ENCODE measurements at regions not wholly inside any gene's neighbourhood (a gene's known extent, or its start where the extent isn't known, plus 50 kb on each side); places are given as distances from the start of the nearest gene placed in this dataset.
A peak's percentile ranks its signal among the peaks of the same experiment; 100 is the strongest.
"Not testable (repeated sequence)": the region's sequence is repeated elsewhere in the genome, so short reads cannot be mapped to it uniquely, and the experiment has no call there.

DNA sequence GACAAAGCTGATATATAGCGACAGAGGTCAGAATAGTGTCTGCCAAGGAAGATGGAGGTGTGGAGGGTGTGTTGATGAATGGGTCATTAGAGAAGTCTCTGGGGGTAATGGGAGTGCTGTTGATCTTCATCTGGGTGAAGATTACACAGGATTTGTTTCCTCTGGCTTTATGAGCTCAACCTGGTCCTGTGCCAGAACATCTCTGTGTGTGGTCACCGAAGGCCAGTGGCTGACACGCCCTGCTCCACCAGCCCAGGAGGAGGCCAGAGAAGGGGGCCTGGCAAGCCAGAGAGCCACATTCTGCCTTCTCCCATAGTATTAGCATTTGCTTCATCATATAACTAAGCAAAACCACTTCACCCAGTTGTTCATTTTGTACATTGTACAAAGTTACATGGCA, 121.1 kb downstream of the ZNF621 start:
- peak; percentile 50 for DNase-seq (ENCODE audit: low read depth, low spot score)

DNA sequence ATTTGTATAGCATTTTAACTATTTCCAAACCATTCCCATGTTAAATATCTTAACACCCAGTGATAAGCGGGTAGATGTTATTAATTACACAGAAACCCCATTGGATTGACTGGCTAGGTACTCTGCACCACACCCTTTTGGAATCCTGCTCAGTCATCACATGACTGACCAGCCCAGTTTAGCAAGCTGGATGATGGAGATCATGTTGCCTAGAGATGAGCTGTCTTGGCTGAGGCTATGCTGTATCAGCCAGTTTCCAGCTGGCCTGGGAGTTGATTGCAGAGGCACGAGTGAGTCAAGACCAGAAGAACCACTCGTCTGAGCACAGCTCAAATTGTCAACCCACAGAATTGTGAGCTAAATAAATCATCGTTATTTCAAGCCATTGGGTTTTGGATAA, 124.6 kb downstream of the ZNF621 start:
- no peak for DNase-seq (ENCODE audit: low read depth, low spot score)

DNA sequence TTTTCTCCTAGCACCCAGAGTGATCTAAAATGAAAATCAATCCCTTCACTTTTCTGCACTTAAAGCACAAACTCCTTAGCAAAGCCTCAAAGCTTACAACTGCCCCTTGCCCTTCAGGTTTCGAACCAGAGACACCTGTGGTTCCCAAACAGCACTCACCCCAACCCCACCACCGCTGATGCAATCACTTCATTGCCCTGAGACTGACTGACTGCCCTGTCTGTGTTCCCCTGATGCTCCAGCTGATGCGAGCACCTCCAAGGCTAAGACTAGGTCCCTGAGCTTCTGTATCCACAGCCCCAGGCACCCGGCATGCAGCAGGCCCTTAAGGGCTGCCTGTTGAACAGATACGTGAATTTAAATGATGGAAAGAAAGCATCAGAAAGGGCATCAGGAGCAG, 127.3 kb downstream of the ZNF621 start:
- DNase-seq (ENCODE audit: low read depth, low spot score) = no peak

DNA sequence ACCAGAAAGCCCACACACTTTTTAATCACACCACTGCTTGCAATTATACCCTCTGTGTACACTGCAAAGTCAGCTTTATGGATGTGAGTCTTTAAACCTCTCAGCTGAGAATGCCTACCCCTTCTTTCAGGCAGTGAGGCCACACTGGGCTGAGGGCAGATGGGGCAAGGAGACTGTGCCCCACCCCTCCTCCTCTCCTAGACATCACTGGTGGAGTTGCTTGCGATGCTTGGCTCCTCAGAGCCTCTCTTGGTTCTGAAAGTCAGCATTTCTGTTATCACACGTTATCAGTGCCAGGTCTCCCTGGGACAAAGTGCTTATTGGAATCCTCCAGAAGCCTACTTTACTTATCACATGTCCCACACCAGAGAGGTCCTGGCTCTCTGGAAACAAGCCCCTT, 128.2 kb downstream of the ZNF621 start:
- no peak for DNase-seq (ENCODE audit: low read depth, low spot score)

DNA sequence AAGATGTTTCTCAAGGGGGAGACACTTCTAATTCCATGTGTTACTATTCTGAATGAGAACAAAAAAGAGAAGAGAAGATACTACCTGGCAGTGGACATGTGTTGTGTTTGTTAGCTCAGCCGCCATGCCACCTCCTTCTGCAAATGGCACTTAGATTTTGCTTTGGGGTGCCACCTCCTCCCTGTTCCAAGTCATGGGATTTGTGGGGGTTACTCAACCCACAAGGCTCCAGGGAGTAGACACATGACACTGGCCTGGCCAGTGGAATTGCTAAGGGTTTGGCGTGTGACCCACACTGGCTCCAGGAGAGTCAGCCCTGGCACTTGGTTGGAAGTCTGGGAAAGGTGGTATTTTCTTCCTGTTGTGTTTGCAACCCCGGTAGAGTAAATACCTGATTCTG, 129.1 kb downstream of the ZNF621 start:
- no peak for DNase-seq (ENCODE audit: low read depth, low spot score)

DNA sequence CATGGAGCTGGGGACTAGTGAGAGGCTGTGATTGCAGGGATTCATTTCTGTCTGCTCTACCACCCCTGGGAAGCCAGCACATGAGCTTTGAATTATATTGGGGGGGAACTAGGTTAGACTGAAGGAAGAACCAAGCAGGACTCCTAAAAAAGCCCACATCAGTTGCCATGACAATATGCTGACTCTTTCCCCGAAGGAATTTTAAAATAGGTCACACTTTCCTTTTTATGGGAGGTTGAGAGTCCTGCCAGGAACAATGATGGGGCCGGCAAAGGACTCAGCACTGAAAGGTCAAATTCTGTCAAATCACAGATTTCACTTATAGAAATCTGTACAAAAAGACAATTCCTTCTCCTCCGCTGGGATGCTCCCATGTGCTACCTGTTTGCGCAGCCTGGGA, 130.8 kb downstream of the ZNF621 start:
- DNase-seq (ENCODE audit: low read depth, low spot score) = no peak

DNA sequence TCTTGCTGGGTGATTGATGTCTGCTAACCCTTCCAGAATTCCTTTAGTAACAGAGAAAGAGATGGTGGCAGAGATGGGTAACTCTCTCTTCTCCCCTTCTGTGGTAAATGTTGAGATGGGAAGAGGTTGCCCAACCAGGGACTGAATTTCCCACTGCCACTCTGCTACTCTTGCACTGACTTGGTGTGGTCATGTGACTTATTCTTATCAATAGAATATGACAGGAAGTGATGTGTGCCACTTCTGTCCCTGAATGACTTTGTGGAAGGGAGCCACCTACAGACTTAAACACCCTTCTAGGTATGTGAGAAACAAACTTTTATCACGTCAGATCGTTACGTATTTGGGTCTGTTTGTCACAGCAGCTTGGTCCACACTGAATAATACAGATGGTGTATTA, 132.9 kb downstream of the ZNF621 start:
- no peak for DNase-seq (ENCODE audit: low read depth, low spot score)

DNA sequence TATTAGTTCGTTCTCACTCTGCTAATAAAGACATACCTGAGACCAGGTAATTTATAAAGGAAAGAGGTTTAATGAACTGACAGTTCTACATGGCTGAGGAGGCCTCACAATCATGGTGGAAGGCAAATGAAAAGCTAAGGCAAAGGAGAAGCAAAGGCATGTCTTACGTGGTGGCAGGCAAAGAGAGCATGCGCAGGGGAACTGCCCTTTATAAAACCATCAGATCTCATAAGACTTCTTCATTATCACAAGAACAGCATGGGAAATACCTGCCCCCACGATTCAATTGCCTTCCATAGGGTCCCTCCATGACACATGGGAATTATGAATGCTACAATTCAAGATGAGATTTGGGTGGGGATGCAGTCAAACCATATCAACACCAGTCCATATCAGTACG, 133.5 kb downstream of the ZNF621 start:
- no peak for DNase-seq (ENCODE audit: low read depth, low spot score)

DNA sequence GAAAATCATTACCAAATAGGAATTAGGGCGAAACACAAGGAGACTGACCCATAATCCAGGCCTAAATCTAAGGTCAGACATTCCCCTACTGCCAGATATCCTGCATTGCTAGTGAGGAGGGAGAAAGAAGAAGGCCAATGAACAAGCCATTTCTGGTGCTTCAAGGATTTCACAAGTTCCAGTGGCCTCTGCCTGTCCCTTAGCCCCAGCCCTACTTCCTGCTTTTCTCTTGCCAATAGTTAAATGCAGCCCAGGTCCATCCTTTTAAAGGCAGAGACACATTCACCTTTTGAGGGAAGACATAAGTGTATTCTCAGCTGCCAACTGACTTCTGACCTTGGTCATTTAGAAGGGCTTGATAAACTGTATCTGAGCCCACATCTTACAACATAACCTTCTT, 135.8 kb downstream of the ZNF621 start:
- no peak for DNase-seq (ENCODE audit: low read depth, low spot score)

DNA sequence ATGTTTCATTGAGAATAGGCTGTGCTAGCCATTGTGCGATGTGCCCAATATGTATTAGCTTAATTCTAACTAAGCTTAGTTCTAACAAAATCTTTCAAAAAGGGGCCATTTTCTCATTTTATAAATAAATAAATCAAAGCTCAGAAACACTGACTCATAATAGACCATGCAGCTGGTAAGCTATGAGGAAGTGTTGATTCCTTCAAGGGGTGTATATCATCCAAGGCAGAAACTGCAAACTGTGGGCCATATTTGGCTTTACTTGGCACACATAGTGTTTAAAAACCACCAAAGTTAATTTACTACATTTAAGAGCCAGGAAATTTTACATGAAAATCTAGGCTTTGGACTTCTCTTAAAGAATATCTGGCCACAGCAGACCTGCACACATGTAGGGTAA, 136.5 kb downstream of the ZNF621 start:
- DNase-seq (ENCODE audit: low read depth, low spot score) = no peak

DNA sequence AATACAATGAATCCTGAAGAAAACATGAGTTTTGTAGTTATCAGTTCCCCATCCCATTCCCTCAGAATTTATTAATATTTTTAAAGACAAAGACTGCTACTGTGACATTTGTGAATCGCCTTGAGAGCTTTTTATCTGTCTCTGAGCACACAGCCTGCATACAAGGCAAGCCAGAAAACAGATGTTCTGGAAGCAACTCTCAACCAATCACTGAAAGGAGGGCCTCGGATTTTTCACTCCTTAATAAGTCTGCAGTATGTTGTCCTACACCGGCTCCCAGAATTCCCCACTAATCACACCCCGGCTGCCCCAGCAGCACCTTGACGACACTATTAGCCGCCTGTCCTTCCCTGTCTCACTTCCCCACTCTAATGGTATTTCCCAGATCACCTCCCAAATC, 138.5 kb downstream of the ZNF621 start:
- DNase-seq (ENCODE audit: low read depth, low spot score) = no peak

DNA sequence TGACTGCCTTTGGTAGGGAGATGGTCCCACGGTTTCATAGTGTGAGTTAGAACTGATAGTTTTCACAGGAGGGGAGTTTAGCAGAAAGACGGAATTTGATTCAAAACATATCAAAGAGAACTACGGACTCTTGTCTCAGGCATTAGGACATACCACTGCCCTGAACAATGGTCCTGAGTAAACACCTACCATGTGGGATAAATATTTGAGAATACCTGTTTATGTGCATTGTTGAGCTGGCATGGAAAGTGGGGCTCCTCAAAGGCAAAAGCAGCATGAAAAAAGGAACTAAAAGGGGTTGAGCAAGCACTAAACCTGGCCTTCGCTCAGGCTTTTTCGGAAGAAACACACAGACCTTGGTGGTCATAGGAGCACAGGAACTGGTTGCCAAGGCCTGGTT, 144.4 kb downstream of the ZNF621 start:
- DNase-seq (ENCODE audit: low read depth, low spot score) = no peak

DNA sequence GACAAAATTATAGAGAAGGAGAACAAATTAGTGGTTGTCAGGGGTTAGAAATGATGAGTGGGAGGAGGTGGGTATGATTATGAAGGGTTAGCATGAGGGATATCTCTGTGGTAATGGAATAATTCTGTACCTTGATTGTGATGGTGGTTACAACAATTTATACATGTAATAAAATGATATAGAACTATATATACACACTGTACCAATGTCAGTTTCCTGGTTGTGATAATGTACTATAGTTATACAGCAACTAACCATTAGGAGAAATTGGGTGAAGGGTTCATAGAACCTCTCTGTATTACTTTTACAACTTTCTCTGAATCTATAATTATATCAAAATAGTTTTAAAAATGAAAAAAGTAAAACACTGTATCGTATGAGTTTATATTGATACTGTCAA, 148.1 kb downstream of the ZNF621 start:
- no peak for DNase-seq (ENCODE audit: low read depth, low spot score)

DNA sequence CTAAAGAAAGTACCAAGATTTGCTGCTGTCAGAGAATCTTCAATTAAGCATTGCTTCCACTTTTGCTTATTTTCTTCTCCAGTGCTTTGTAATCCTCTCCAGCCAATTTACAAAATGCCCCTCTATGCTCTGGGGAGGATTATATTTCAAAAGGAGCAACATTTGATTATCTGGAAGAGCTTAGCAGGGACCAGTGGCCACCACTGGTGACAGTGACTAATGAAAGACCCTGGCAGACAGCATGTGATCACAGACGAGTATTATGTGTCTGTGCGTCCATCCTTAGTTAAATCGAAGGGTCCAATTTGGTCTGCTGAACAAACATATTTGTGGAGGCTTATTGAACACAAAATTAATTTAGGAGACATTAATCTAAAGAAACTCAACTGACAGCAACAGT, 152.6 kb downstream of the ZNF621 start:
- no peak for DNase-seq (ENCODE audit: low read depth, low spot score)

DNA sequence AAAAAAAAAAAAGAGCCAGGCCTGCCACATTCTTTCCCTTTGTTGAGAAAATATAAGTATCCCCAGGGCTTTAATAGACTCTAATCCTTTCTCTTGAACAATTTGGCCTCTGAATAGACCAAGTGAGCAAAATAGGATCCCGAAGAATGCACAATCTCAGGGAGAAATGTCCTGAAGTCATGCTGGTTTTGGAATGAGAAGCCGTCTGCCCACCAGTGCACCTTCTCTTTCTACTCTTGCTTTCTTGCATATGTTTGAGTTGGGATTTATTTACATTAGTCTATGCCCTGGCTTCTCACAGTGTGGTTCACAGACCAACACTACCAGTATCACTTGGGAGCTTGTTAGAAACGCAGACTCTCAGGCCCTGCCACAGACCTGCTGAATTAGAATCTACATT, 153.0 kb downstream of the ZNF621 start:
- no peak for DNase-seq (ENCODE audit: low read depth, low spot score)

DNA sequence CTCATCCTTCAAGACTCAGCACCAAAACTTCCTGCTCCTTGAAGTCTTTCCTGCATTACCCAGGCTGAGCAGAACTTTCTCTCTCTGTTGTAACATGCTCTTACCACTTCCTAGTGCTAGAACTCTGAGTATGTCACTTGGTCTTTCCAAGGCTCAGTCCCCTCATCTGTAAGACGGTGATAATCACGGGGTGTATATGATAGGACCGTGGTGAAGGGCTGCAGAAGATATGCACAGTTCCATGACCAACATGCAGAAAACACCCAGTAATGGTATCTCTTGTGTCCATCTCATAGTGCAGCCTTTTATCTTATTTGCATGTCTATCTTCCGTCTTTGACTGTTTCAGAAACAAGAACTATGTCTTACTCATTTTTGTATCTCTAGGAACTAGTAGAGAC, 154.5 kb downstream of the ZNF621 start:
- DNase-seq (ENCODE audit: low read depth, low spot score) = no peak

DNA sequence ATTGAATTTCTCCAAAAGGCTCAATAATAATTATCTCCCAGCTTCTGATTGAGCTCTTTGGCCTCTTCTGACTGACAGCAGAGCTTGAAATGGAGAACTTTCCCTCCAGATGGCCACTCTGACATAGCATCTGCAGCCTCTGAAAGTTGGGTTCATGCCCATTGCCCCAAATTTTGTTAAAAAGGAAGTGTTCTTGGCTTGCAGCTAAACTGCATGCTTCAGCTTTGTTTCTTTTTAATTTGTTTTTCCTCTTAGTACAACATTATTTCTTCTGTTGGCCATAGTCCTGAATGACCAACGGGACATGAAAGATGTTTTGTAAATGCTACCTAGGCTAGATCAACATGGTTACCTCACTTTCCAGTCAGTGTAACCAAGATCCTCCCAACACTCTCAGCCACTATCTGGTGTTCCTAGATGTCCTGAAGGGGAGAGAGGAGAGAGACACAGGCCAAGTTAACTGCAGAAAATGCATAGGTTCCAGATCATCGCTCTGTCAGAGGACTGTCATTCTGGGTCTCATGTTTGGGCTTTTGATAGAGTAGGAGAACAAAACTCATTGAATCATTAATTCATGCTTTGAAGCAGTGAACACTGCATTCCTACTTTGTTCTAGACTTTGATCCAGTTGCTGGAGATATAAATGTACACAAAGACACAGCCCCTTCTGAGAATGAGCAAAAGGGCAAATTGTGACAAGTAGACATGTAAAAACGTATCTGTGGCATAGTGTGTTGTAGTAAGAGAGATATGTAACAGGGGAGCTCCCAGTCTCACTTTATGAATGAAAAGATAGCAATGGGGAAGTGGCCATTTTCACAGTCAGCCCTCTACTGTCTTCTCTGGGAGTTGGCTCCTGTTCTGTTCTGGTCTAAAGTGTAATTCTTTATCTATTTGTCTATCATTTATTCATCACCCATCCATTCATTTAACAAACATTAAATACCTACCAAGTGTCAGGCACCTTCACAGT, 156.2 kb downstream of the ZNF621 start:
- no peak for DNase-seq (ENCODE audit: low read depth, low spot score)

DNA sequence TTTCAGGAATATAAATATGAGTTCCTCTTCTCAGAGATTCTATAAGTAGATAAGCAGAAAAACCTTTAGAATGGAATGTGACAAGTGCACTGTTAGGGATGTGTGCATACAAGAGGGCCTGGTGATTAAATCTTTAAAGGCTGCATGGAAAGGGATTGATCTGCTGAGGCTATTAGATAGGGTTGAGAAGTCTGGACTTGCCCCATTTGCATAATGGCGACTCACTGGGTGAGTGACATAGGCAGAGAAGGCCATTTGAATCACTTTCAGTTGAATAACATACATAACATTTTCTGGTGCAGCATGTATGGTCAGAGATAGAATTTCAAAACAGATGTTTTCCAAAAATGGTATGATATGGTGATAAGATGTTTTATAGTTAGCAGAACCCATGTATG, 156.9 kb downstream of the ZNF621 start:
- DNase-seq (ENCODE audit: low read depth, low spot score) = no peak

DNA sequence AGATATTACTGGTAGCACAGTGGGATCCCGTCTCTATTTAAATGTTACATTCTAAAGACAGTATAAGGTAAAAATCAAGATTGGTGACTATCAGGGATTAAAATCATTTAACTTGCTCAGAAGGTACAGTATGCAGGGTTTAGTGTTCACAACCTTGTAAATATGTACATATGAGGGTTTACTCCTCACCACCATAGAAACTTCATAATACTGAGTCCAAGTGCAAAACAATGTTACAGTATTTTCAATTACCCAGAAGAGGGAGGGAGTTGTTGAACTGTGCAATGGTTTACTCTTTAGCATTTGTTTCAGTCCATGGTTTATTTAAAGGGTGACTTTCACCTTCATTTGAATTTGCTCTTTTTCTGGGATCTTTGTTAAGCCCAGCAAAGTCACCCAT, 165.1 kb downstream of the ZNF621 start:
- DNase-seq (ENCODE audit: low read depth, low spot score) = no peak

DNA sequence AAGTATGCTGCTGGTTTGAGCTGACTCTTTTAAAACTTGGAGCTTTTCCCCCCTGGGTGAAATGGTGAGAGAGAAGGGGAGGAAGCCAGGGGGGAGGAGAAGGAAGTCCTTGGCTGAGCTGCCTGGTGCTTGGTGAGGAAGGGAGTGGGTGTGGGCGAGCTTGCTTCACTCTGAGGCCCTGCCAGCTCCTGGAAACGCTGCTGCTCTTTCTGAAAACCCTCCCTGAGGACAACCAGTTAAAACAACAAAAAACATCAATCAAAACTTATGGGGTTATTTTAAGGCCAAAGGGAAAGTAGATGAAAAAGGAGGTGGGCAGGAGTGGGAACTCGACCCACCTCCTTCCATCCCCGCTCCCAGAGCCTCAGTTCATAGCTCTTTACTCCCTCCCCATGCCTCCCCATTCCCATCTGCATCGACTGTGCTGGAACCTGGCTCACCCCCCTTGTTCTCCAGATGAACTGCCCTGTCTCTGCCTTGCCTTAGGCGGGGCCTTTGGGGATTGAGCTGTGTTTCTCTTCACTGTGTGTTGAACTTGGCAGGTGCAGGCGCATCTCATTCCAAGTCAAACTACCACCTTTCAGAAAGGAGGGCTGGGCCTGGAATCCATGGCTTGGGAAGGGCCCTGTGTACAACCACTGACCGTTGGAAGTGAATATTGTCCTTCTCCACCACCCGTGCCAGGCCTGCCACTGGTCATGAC, 166.1 kb downstream of the ZNF621 start:
- peak; percentile 85 for DNase-seq (ENCODE audit: low read depth, low spot score)

DNA sequence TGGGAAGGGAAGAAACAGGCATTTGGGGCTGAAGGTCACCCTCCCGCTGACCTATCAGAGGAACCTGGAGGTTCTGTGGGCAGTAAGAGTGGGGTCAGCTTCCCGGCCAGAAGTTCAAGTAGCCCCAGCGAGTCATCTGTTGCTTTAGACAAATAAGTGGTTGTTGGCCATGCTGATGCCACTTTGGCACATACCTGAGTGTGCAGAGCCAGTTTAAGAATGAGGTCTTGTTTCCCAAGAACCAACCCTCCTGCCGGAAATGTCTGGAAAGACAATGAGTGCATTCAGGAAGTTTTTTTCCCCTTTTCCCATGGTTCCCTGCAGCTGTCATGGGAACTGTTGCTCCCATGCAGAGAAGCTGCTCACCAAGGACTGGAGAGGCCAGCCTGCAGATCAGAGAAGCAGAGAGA, 166.7 kb downstream of the ZNF621 start:
- DNase-seq (ENCODE audit: low read depth, low spot score) = peak; percentile 50

DNA sequence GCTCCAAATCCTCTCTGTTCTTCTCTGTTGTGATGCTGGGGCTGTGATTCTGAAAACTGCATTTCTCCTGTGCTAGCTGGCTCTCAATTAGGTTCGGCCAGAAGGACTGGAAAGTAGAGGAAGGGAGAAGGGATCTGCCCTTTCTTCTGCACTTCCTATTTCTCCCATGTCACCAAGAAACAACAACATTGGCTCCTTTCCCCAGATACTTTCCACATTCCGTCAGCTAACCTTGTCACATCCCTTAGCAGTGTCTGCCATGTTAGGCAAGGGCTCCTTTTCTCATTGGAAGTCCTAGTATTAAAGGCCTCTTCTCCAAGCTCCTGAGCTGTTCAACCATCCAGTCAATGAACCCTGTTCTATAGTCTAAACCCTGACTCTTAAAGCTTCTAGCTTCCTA, 171.1 kb downstream of the ZNF621 start:
- no peak for DNase-seq (ENCODE audit: low read depth, low spot score)

DNA sequence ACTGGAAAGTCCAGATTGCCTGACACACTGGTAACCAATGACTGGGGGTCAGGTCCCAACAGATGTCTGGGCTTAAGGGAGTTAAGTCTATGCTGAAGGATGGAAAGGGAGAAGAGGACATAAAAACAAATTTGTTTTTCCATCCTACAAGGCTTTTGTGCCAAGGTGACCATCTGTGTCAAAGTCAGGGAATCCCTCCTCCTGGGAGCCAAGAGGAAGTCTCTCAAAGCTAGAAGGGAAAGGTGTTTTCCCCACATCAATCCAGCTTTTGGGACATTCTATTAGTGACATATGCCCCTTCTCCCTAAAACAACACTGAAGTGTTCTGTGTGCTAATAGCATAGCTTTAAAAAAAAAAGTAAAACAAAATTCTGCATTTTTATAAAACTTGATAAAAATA, 173.9 kb downstream of the ZNF621 start:
- DNase-seq (ENCODE audit: low read depth, low spot score) = not testable (repeated sequence)

Data from astrocyte of the hippocampus (primary cell).